ENCODE measurements at regions not wholly inside any gene's neighbourhood (a gene's known extent, or its start where the extent isn't known, plus 50 kb on each side); places are given as distances from the start of the nearest gene placed in this dataset.

GRCh38 chr7:20945451-20945850 lies 158.8 kb upstream of the SP8 start:
- no peak for DNase-seq (ENCODE audit: low spot score)

GRCh38 chr7:20952916-20953315 lies 166.2 kb upstream of the SP8 start:
- no peak for DNase-seq (ENCODE audit: low spot score)

- no peak for DNase-seq (ENCODE audit: low spot score)
These were observed 168.3 kb upstream of the SP8 start for GRCh38 chr7:20954711-20955619.

- DNase-seq (ENCODE audit: low spot score): no peak
These were observed 171.9 kb upstream of the SP8 start for GRCh38 chr7:20958572-20958971.

GRCh38 chr7:20959281-20959680 lies 172.6 kb upstream of the SP8 start:
- DNase-seq (ENCODE audit: low spot score): no peak

GRCh38 chr7:20963556-20964280 lies 177.0 kb upstream of the SP8 start:
- DNase-seq (ENCODE audit: low spot score): no peak

- DNase-seq (ENCODE audit: low spot score): no peak
These were observed 177.7 kb upstream of the SP8 start for GRCh38 chr7:20964281-20964918.

- no peak for DNase-seq (ENCODE audit: low spot score)
These were observed 184.5 kb upstream of the SP8 start for GRCh38 chr7:20971219-20971618.

GRCh38 chr7:20980232-20980631 lies 193.5 kb upstream of the SP8 start:
- DNase-seq (ENCODE audit: low spot score): no peak

GRCh38 chr7:20980668-20981264 lies 194.1 kb upstream of the SP8 start:
- DNase-seq (ENCODE audit: low spot score): no peak

- no peak for DNase-seq (ENCODE audit: low spot score)
These were observed 201.7 kb upstream of the SP8 start for GRCh38 chr7:20988340-20988739.

GRCh38 chr7:20991544-20991943 lies 204.9 kb upstream of the SP8 start:
- DNase-seq (ENCODE audit: low spot score): no peak

GRCh38 chr7:20993693-20994092 lies 207.0 kb upstream of the SP8 start:
- DNase-seq (ENCODE audit: low spot score): no peak

- DNase-seq (ENCODE audit: low spot score): no peak
These were observed 211.6 kb upstream of the SP8 start for GRCh38 chr7:20998309-20998708.

GRCh38 chr7:21011153-21011552 lies 224.5 kb upstream of the SP8 start:
- DNase-seq (ENCODE audit: low spot score): no peak

GRCh38 chr7:21013765-21014539 lies 227.3 kb upstream of the SP8 start:
- DNase-seq (ENCODE audit: low spot score): no peak

- no peak for DNase-seq (ENCODE audit: low spot score)
These were observed 234.0 kb upstream of the SP8 start for GRCh38 chr7:21020667-21021066.

- no peak for DNase-seq (ENCODE audit: low spot score)
These were observed 237.3 kb upstream of the SP8 start for GRCh38 chr7:21023841-21024484.

- no peak for DNase-seq (ENCODE audit: low spot score)
These were observed 237.8 kb upstream of the SP8 start for GRCh38 chr7:21024485-21024867.

GRCh38 chr7:21028186-21028585 lies 241.5 kb upstream of the SP8 start:
- no peak for DNase-seq (ENCODE audit: low spot score)

- DNase-seq (ENCODE audit: low spot score): no peak
These were observed 241.9 kb upstream of the SP8 start for GRCh38 chr7:21028599-21028998.
